GM12874 (cell line): ENCODE measurements at regions not wholly inside any gene's neighbourhood (a gene's known extent, or its start where the extent isn't known, plus 50 kb on each side); places are given as distances from the start of the nearest gene placed in this dataset.

Experiments used
- TF ChIP-seq, protein P1 (sequence below): IDR thresholded peaks from 2 replicates; pipeline ENCODE4 v1.5.1; 2011; ENCODE audit warnings: low read depth, mild to moderate bottlenecking, control low read depth, low read length, moderate library complexity; ENCODE audit not compliant: insufficient read depth

- TF ChIP-seq, protein P1, sequence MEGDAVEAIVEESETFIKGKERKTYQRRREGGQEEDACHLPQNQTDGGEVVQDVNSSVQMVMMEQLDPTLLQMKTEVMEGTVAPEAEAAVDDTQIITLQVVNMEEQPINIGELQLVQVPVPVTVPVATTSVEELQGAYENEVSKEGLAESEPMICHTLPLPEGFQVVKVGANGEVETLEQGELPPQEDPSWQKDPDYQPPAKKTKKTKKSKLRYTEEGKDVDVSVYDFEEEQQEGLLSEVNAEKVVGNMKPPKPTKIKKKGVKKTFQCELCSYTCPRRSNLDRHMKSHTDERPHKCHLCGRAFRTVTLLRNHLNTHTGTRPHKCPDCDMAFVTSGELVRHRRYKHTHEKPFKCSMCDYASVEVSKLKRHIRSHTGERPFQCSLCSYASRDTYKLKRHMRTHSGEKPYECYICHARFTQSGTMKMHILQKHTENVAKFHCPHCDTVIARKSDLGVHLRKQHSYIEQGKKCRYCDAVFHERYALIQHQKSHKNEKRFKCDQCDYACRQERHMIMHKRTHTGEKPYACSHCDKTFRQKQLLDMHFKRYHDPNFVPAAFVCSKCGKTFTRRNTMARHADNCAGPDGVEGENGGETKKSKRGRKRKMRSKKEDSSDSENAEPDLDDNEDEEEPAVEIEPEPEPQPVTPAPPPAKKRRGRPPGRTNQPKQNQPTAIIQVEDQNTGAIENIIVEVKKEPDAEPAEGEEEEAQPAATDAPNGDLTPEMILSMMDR = no peak
Observed at GRCh38 chr1:80751204-80751603, 1049.5 kb upstream of the ADGRL2 start.

GRCh38 chr1:80731241-80731894 is 1069.4 kb upstream of the ADGRL2 start:
- TF ChIP-seq, protein P1 = no peak

GRCh38 chr1:80722611-80723010 is 1078.1 kb upstream of the ADGRL2 start:
- TF ChIP-seq, protein P1 = no peak

GRCh38 chr1:80706526-80706925 is 1094.2 kb upstream of the ADGRL2 start:
- TF ChIP-seq, protein P1 = no peak

GRCh38 chr1:80678438-80678837 is 1122.3 kb upstream of the ADGRL2 start:
- TF ChIP-seq, protein P1 = no peak

GRCh38 chr1:80675454-80675853 is 1125.3 kb upstream of the ADGRL2 start:
- TF ChIP-seq, protein P1 = no peak

DNA sequence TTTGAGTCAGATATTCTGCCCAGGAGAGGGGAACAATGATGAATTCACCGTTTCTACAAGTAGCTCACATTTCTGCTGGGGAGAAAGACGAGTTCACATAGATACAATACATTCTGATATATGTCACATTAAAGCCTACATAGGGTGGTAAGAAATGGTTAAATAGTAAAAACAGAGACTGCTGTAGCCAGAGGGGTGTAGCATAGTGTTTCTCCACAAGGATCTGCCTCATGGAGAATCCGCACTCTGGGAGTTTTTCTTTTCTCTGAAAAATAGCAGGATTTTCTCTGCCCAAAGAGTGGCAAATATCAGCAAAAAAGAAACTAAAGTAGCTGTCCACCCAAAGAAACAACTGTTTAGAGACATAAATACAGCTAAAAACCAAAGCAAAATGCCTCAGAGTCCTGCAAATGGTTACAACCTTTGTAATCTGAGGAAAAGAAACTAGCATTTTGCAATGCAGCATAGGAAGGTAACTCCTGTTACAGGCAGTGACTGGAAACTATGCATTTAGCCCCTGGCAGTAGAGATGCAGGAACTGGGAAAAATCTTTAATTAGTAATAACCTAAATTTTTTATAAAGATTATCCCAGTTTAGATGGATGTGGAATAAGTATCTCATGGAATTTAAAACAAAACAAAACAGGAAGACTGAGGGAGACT is 1126.7 kb upstream of the ADGRL2 start:
- TF ChIP-seq, protein P1 = no peak
